Left kidney (tissue), 1 donor: ENCODE measurements at regions not wholly inside any gene's neighbourhood (a gene's known extent, or its start where the extent isn't known, plus 50 kb on each side); places are given as distances from the start of the nearest gene placed in this dataset.

Experiments
- DNase-seq: peaks from one replicate; pipeline ENCODE4 v3.0.0-alpha.2; 2013

GRCh38 chr3:23644099-23644498 is 161.7 kb upstream of the UBE2E1 start:
- DNase-seq, result no peak

GRCh38 chr3:23644676-23645075 is 161.1 kb upstream of the UBE2E1 start:
- no peak for DNase-seq

GRCh38 chr3:23645533-23646183 is 160.1 kb upstream of the UBE2E1 start:
- DNase-seq, result no peak

- DNase-seq, result no peak
Measured at GRCh38 chr3:23646184-23646920, 159.4 kb upstream of the UBE2E1 start.

- no peak for DNase-seq
Measured at GRCh38 chr3:23647706-23648258, 158.0 kb upstream of the UBE2E1 start.

GRCh38 chr3:23648326-23648995 is 157.3 kb upstream of the UBE2E1 start:
- no peak for DNase-seq

GRCh38 chr3:23648996-23649395 is 156.8 kb upstream of the UBE2E1 start:
- no peak for DNase-seq

GRCh38 chr3:23649448-23649847 is 156.3 kb upstream of the UBE2E1 start:
- DNase-seq, result no peak

- DNase-seq, result no peak
Measured at GRCh38 chr3:23650371-23651140, 155.2 kb upstream of the UBE2E1 start.

- no peak for DNase-seq
Measured at GRCh38 chr3:23653647-23654525, 151.9 kb upstream of the UBE2E1 start.

GRCh38 chr3:23654571-23654970 is 151.2 kb upstream of the UBE2E1 start:
- no peak for DNase-seq

- DNase-seq, result no peak
Measured at GRCh38 chr3:23655749-23656148, 150.0 kb upstream of the UBE2E1 start.

GRCh38 chr3:23656199-23656598 is 149.6 kb upstream of the UBE2E1 start:
- DNase-seq, result no peak

- no peak for DNase-seq
Measured at GRCh38 chr3:23656821-23657220, 148.9 kb upstream of the UBE2E1 start.

GRCh38 chr3:23657647-23658046 is 148.1 kb upstream of the UBE2E1 start:
- no peak for DNase-seq

GRCh38 chr3:23659274-23659673 is 146.5 kb upstream of the UBE2E1 start:
- no peak for DNase-seq

GRCh38 chr3:23659840-23660430 is 145.8 kb upstream of the UBE2E1 start:
- DNase-seq, result no peak

GRCh38 chr3:23662079-23662617 is 143.6 kb upstream of the UBE2E1 start:
- DNase-seq, result no peak

- no peak for DNase-seq
Measured at GRCh38 chr3:23663246-23663645, 142.5 kb upstream of the UBE2E1 start.

GRCh38 chr3:23663661-23664186 is 142.0 kb upstream of the UBE2E1 start:
- no peak for DNase-seq
